Endothelial cell of umbilical vein (primary cell): ENCODE measurements at regions not wholly inside any gene's neighbourhood (a gene's known extent, or its start where the extent isn't known, plus 50 kb on each side); places are given as distances from the start of the nearest gene placed in this dataset.

ENCODE experiments used
- BruUV-seq: library from RNA; stranded (reverse); fragments of 400-500 nt; replicated peaks from 2 replicates; lab custom pipeline; 2021; lab: Mats Ljungman, UMichigan
- CTCF ChIA-PET: fragments of 300-600, 350-600 bp; sonication (Branson Sonifier 250); formaldehyde crosslinking; loops from one replicate; lab custom pipeline; 2021; ENCODE audit warnings: antibody characterized with exemption, inconsistent platforms; lab: Charles Lee
- POLR2A ChIA-PET: fragments of 300-600, 350-600 bp; sonication (Branson Sonifier 250); formaldehyde crosslinking; loops from one replicate; lab custom pipeline; 2021; ENCODE audit warnings: antibody characterized with exemption, inconsistent platforms; lab: Charles Lee
- DNase-seq: peaks from one replicate; pipeline ENCODE4 v3.0.0-alpha.2; 2011; ENCODE audit warnings: low read depth, low spot score
- FAIRE-seq: peaks from 2 replicates; lab custom pipeline; 2011; peaks lifted over from hg19 to GRCh38; lab: Jason Lieb, UNC
- H2AFZ ChIP-seq: 2 replicates; pipeline ENCODE4 v1.6.0; 2012; ENCODE audit warnings: low read depth, low read length, control low read depth, inconsistent platforms
- H3K27ac ChIP-seq: 2 replicates; pipeline ENCODE4 v1.5.1; 2011; ENCODE audit warnings: low read depth, mild to moderate bottlenecking, control low read depth, low read length, moderate library complexity; ENCODE audit not compliant: insufficient read depth
- H3K27me3 ChIP-seq, 2 experiments: 2 replicates each; pipeline versions ENCODE4 v1.6.0 to v1.6.1; 2011; ENCODE audit warnings: low read length in 2 of 2, mixed read lengths in 1 of 2; ENCODE audit not compliant: control insufficient read depth in 2 of 2, insufficient read depth in 2 of 2
- H3K36me3 ChIP-seq, 2 experiments: 2 replicates in 1 of 2; 3 replicates in 1 of 2; pipeline ENCODE4 v1.5.1; 2011; ENCODE audit warnings: low read length in 2 of 2, mild to moderate bottlenecking in 1 of 2, moderate library complexity in 1 of 2; ENCODE audit not compliant: control insufficient read depth in 2 of 2, insufficient read depth in 2 of 2; ENCODE audit errors: extremely low read depth in 1 of 2
- H3K4me1 ChIP-seq: 3 replicates; pipeline ENCODE4 v1.5.1; 2011; ENCODE audit warnings: mild to moderate bottlenecking, low read length; ENCODE audit not compliant: control insufficient read depth, insufficient read depth; ENCODE audit errors: extremely low read depth
- H3K4me2 ChIP-seq: 2 replicates; pipeline ENCODE4 v1.6.1; 2011; ENCODE audit warnings: low read length, control low read depth, mixed read lengths; ENCODE audit not compliant: insufficient read depth
- H3K4me3 ChIP-seq, 3 experiments: fragments of 200-600 bp in 1 of 3; sonication (generic), shearing (Covaris generic) in 1 of 3; replicated peaks in 1 of 3; 2 replicates each; pipeline ENCODE4 v1.5.1; 2011 to 2016; ENCODE audit warnings: control low read depth in 3 of 3, low read length in 3 of 3, mild to moderate bottlenecking in 2 of 3, inconsistent platforms in 1 of 3, low read depth in 1 of 3, moderate library complexity in 1 of 3; ENCODE audit not compliant: insufficient read depth in 1 of 3
- H3K79me2 ChIP-seq: 2 replicates; pipeline ENCODE4 v1.6.0; 2012; ENCODE audit warnings: low read length, inconsistent platforms; ENCODE audit not compliant: control insufficient read depth, insufficient read depth
- H3K9ac ChIP-seq: replicated peaks from 2 replicates; pipeline ENCODE3; 2011; ENCODE audit warnings: low read length, control low read depth; ENCODE audit not compliant: insufficient read depth; ENCODE audit errors: extremely low read depth
- H3K9me1 ChIP-seq: replicated peaks from 3 replicates; pipeline ENCODE4 v1.6.0; 2011; ENCODE audit warnings: mild to moderate bottlenecking, low read length; ENCODE audit not compliant: control insufficient read depth, insufficient read depth; ENCODE audit errors: extremely low read depth
- H3K9me3 ChIP-seq: replicated peaks from 2 replicates; pipeline ENCODE4 v1.5.1; 2012; ENCODE audit warnings: low read length, inconsistent platforms; ENCODE audit not compliant: control insufficient read depth, insufficient read depth
- H4K20me1 ChIP-seq: replicated peaks from 2 replicates; pipeline ENCODE3; 2011; ENCODE audit warnings: mild to moderate bottlenecking, low read length; ENCODE audit not compliant: control insufficient read depth, insufficient read depth; ENCODE audit errors: extremely low read depth
- EZH2 ChIP-seq: IDR thresholded peaks from 2 replicates; pipeline ENCODE4 v1.6.1; 2012; ENCODE audit warnings: borderline replicate concordance, low read depth, mild to moderate bottlenecking, moderate library complexity, low read length, inconsistent platforms; ENCODE audit not compliant: severe bottlenecking
- FOS ChIP-seq: IDR thresholded peaks from 2 replicates; pipeline ENCODE4 v1.6.1; 2011; ENCODE audit warnings: mild to moderate bottlenecking, low read length, moderate library complexity, borderline replicate concordance; ENCODE audit not compliant: insufficient read depth
- GATA2 ChIP-seq: IDR thresholded peaks from 2 replicates; pipeline ENCODE4 v1.7.0; 2011; ENCODE audit warnings: low read depth, mild to moderate bottlenecking, moderate library complexity, mixed read lengths, low read length; ENCODE audit not compliant: insufficient read length, insufficient read depth
- JUN ChIP-seq: IDR thresholded peaks from 2 replicates; pipeline ENCODE4 v1.6.1; 2011; ENCODE audit warnings: borderline replicate concordance, low read depth; ENCODE audit not compliant: insufficient read length, insufficient read depth
- MYC ChIP-seq: IDR thresholded peaks from one replicate; pipeline ENCODE4 v1.6.1; 2011; ENCODE audit warnings: mild to moderate bottlenecking, low read depth, low read length
- POLR2A ChIP-seq: IDR thresholded peaks from 2 replicates; pipeline ENCODE4 v1.6.1; 2012; ENCODE audit warnings: low read depth, mild to moderate bottlenecking, control low read depth, low read length
- POLR2AphosphoS5 ChIP-seq: IDR thresholded peaks from 2 replicates; pipeline ENCODE4 v1.6.1; 2012; ENCODE audit warnings: low read depth, mild to moderate bottlenecking, control low read depth, low read length, moderate library complexity; ENCODE audit not compliant: insufficient read depth
- dilution Hi-C: fragments of 300-500 bp; cut with MboI; formaldehyde crosslinking; loops from one replicate; pipeline ENCODE4 v1.15.0; 2019; ENCODE audit warnings: low sequenced_read_pairs; ENCODE audit not compliant: extremely low pct_ligation_motif_present
- intact Hi-C: fragments of 100-400 bp; cut with micrococcal nuclease; formaldehyde crosslinking; loops from one replicate; pipeline ENCODE4 v1.10.0; 2022
- TF ChIP-seq, protein P1 (sequence below), 2 donors: IDR thresholded peaks; 1 replicate in 1 of 2; 2 replicates in 1 of 2; pipeline ENCODE4 v1.5.1; 2011; ENCODE audit warnings: low read length in 2 of 2, mild to moderate bottlenecking in 2 of 2, moderate library complexity in 2 of 2, control low read depth in 1 of 2, inconsistent platforms in 1 of 2, low read depth in 1 of 2; ENCODE audit not compliant: insufficient read depth in 1 of 2; ENCODE audit errors: extremely low read depth in 1 of 2
- TF ChIP-seq, protein P2 (sequence below): IDR thresholded peaks from 2 replicates; pipeline ENCODE4 v1.6.1; 2011; ENCODE audit not compliant: insufficient read depth, insufficient read length

DNA sequence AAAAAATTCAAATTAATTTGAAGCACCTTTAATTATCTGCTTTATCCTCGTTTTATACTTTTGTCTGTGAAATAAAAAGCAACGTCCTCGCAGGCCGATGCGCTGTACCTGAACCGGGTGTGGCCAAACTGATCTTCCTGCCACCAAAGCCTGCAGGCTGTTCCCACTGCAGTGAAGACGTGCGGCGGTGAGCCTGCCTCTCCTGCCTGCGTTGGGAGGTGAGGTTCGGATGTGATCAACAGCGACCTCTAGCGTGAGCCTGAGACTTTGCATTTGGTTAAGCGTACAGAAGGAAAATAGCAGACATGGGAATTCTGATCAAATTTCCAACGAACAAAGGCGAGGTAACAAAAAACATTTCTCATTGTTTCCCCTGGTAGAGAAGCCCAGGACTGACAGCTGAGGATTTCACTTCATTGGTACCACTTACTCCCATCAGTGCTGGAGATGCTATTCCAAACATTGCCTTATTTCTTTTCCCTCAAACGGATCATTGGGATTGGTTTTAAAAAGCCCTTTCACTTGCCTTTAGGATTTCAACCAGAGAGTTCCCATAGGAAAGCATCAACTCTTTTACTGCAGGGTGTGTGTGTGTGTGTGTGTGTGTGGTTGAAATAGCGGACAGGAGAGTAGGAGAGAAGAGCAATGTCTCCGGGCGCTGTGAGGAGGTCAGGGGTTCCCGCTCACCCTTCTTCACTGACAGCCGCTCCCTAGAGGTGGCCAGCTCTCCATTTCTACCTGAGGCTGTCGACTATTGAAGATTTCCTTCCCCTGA lies 56.6 kb upstream of the CCN6 start:
- no peak for TF ChIP-seq POLR2A
- TF ChIP-seq, protein P1, sequence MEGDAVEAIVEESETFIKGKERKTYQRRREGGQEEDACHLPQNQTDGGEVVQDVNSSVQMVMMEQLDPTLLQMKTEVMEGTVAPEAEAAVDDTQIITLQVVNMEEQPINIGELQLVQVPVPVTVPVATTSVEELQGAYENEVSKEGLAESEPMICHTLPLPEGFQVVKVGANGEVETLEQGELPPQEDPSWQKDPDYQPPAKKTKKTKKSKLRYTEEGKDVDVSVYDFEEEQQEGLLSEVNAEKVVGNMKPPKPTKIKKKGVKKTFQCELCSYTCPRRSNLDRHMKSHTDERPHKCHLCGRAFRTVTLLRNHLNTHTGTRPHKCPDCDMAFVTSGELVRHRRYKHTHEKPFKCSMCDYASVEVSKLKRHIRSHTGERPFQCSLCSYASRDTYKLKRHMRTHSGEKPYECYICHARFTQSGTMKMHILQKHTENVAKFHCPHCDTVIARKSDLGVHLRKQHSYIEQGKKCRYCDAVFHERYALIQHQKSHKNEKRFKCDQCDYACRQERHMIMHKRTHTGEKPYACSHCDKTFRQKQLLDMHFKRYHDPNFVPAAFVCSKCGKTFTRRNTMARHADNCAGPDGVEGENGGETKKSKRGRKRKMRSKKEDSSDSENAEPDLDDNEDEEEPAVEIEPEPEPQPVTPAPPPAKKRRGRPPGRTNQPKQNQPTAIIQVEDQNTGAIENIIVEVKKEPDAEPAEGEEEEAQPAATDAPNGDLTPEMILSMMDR (IDR thresholded peaks at IDR 0.05; ENCODE audit: extremely low read depth in 1 of 2, insufficient read depth in 1 of 2, low read depth in 1 of 2, low read length in 2 of 2) = peak; percentile 88
- dilution Hi-C loops = no loop called here
- no peak overlapping the region for H3K4me3 ChIP-seq
- H2AFZ ChIP-seq = peak overlapping the region; percentile 33
- BruUV-seq = no TSS peak
- no peaks in the 10 kb centered on the region for H4K20me1 ChIP-seq
- no peaks in the 10 kb centered on the region for H3K9me3 ChIP-seq
- FAIRE-seq (peak; percentile 71), DNase-seq (peak; percentile 74)
- no peaks in the 10 kb centered on the region for H3K27me3 ChIP-seq
- H3K9ac ChIP-seq = no peak overlapping the region
- no peaks in the 10 kb centered on the region for H3K9me1 ChIP-seq
- H3K36me3 ChIP-seq = no peaks in the 10 kb centered on the region
- H3K27ac ChIP-seq = no peak overlapping the region
- no peak overlapping the region for H3K4me2 ChIP-seq
- H3K4me1 ChIP-seq = peaks cover 14% of the 10 kb centered on the region
- ChIA-PET CTCF (interaction anchor here (1.0 to 1.8 kb wide), 4 partner anchors 46 to 288 kb away, joined by 3 to 9 read pairs (median 5); no protein-coding TSS in a partner anchor), POLR2A (no interaction called here)
- no peaks in the 10 kb centered on the region for H3K79me2 ChIP-seq
- intact Hi-C loops = loop anchor here (1.0 kb wide), 4 partner anchors 46 to 287 kb away; partner anchors contain the start of gene FYN

DNA sequence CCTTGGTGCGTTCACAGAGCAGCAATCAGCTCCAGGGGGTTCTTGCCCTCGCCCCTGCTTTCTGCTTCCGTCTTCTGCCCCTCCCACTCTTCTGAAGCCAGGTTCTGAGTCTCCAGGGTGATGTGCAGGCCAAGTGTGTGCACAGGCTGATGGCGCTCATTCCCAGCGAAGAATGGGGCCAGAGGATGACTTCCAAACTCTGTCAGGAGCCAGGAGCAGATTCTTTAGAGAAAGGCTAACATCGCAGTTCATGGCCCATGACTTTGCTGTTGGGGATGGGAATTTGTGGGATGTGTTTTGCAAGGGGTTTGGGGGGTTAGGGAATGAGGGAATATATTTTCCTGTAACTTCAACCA lies 56.1 kb upstream of the CCN6 start:
- H4K20me1 ChIP-seq = no peaks in the 10 kb centered on the region
- no peak overlapping the region for H3K9ac ChIP-seq
- FAIRE-seq (no peak), DNase-seq (no peak)
- no peaks in the 10 kb centered on the region for H3K79me2 ChIP-seq
- H3K27ac ChIP-seq = no peak overlapping the region
- no peaks in the 10 kb centered on the region for H3K9me3 ChIP-seq
- intact Hi-C loops = loop anchor here (1.0 kb wide), 4 partner anchors 45 to 288 kb away; partner anchors contain the start of gene FYN
- H3K4me2 ChIP-seq = no peak overlapping the region
- H2AFZ ChIP-seq = no peak overlapping the region
- H3K9me1 ChIP-seq = no peaks in the 10 kb centered on the region
- H3K36me3 ChIP-seq = no peaks in the 10 kb centered on the region
- TF ChIP-seq GATA2 (no peak), FOS (no peak), EZH2 (no peak), POLR2A (no peak), POLR2AphosphoS5 (no peak), JUN (no peak), MYC (no peak)
- TF ChIP-seq, protein P1 (IDR thresholded peaks at IDR 0.05; ENCODE audit: extremely low read depth in 1 of 2, insufficient read depth in 1 of 2, low read depth in 1 of 2, low read length in 2 of 2) = no peak
- TF ChIP-seq, protein P2, sequence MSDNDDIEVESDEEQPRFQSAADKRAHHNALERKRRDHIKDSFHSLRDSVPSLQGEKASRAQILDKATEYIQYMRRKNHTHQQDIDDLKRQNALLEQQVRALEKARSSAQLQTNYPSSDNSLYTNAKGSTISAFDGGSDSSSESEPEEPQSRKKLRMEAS = no peak
- POLR2A ChIA-PET = no interaction called here
- no TSS peak for BruUV-seq
- H3K4me3 ChIP-seq = no peak overlapping the region
- no peaks in the 10 kb centered on the region for H3K27me3 ChIP-seq
- H3K4me1 ChIP-seq = peaks cover 10% of the 10 kb centered on the region
- dilution Hi-C loops = no loop called here
- CTCF ChIA-PET = interaction anchor here (1.8 kb wide), 1 partner anchor 288 kb away, joined by 9 read pairs; no protein-coding TSS in a partner anchor
